Inferior parietal cortex (tissue), 1 donor: ENCODE measurements at regions not wholly inside any gene's neighbourhood (a gene's known extent, or its start where the extent isn't known, plus 50 kb on each side); places are given as distances from the start of the nearest gene placed in this dataset.
"Not testable (repeated sequence)": the region's sequence is repeated elsewhere in the genome, so short reads cannot be mapped to it uniquely, and the experiment has no call there.

ENCODE experiments used
- DNase-seq: peaks from one replicate; pipeline ENCODE4 v3.0.0-alpha.2; 2016; ENCODE audit errors: extremely low spot score

- DNase-seq: not testable (repeated sequence)
Measured at GRCh38 chr2:87429931-87430275, 318.0 kb upstream of the PLGLB2 start.

DNA sequence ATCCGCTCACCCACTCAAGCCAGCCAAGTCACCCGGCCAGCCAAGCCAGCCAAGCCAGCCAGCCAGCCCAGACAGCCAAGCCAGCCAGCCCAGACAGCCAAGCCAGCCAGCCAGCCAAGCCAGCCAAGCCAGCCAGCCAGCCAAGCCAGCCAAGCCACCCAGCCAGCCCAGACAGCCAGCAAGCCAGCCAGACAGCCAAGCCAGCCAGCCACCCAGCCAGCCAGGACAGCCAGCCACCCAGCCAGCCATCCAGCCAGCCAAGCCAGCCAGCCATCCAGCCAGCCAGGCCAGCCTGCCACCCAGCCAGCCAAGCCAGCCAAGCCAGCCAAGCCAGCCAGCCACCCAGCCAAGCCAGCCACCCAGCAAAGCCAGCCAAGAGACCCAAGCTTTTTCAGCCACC, 316.8 kb upstream of the PLGLB2 start:
- not testable (repeated sequence) for DNase-seq

- DNase-seq: not testable (repeated sequence)
Measured at GRCh38 chr2:87432711-87433453, 315.0 kb upstream of the PLGLB2 start.

DNA sequence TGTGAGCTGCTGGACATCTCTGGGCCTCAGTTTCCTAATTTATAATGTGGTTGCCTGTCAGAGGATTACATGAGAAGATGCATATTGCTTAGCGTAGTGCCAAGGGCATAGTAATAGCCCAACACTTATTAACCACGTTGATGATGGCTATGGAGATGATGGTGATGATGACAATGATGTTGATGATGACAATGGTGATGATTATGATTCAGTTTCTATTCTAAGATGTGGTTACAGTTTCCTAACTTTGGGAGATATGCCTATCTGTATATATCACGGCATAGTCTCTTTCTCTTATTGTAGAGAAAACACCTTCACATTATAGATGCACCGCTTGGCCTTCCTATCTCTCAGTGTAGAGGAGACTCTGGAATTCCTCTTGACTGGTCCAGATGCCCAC, 311.9 kb upstream of the PLGLB2 start:
- DNase-seq: not testable (repeated sequence)

DNA sequence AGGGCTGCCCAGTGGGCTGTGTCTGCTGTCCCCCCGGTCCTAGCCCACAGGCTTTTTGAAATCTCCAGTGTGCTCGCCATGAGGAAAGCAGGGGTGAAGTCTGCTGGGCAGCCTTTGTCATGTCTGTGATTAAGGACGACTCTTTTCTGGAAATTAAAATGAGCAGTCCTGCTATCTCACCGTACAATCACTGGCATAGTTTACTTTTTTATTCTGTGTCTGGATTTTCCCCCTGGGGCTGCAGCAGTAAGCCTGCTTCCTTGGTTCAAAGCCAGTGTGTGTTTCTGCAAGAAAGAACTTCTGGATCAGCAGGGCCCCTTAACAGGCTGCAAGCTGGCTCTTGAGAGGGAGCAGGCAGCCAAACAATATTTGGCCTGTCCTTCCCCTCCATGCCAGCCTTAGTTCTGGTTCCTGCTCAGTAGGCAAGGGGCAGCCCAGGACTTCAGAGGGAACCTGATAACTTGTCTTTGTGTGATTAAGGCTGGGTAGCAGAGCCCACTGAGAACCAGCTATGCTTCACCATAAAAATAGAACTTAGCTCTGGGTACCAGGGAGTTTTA, 310.1 kb upstream of the PLGLB2 start:
- DNase-seq: not testable (repeated sequence)

- DNase-seq: not testable (repeated sequence)
Measured at GRCh38 chr2:87438780-87439454, 309.0 kb upstream of the PLGLB2 start.

GRCh38 chr2:87439617-87440204, 308.2 kb upstream of the PLGLB2 start:
- not testable (repeated sequence) for DNase-seq

- DNase-seq: not testable (repeated sequence)
Measured at GRCh38 chr2:87440650-87441049, 307.2 kb upstream of the PLGLB2 start.

DNA sequence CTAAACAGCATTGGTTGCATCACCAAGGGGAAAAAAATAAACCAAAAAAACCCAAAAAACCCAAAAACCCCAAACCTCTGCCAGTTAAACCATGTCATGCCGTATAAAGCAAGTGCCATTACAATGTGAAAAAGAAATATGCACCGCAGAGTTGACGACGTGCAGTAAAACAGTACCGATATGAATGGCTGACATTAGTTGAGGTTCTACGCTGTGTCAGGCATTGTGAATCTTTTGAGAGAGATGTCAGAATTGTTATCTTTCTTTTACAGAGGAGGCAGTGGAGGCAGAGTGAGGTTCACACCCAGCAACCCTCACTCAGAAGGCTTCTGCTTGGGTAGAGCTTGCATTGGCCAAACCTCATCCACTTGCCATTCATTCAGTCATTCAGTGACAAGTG, 306.5 kb upstream of the PLGLB2 start:
- not testable (repeated sequence) for DNase-seq

DNA sequence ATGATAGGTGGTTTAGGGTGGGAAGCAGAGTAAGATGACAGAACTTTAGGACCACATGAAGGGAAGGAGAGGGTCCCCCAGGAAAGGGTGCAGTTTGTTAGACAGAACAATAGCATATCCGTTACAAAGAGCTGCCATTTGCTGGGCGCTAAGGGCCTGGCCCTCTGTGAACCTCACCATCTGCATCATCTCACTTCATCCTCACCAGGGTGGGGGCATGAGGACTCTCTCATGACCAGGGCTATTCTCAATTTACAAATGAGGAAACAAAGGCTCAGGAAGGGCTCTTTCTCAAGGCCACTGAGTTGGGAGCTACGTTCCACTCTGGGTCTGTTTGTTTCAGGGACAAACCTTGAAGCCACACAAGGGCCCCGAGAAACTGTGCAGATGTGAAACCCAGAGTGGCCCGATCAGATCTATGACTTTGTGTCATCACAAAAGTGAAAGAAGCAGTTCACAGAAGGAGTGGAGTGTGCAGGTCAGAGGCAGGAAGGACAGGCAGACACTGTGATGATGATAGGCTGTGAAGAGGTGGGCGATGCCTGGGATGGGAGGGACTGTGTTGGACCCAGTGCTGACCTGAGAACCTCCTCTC, 304.8 kb upstream of the PLGLB2 start:
- not testable (repeated sequence) for DNase-seq

- DNase-seq: not testable (repeated sequence)
Measured at GRCh38 chr2:87444951-87445350, 302.9 kb upstream of the PLGLB2 start.

DNA sequence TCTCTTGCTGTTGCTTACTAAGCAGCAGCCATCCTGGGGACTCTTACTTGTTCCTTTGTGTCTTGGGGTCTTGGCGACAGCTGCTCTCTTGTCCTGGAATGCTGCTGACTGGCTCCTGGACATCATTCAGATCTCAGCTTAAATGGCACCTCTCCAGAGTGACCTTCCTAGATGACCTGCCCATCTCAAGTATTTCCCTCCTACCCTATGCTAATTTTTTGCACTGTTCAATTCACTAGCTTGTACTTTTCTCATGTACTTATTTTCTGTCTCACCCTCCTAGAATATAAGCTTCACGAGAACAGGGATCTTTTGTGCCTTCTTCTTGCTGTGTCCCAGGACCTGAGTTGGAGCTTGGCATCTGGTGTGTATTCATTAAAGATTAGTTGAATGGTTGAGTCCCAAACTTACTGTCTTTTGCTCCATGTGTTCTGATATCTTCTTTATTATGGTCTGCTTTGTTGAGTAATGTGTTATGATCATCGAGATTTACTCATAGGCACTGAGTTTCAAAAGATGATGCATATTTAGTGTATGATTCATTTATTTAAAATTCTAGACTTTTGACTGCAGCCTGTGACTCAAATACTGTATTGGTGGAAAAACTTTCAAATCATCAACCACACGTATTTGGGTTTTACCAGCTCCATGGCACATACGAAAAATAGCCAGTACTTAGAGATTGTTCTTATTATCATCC, 302.1 kb upstream of the PLGLB2 start:
- not testable (repeated sequence) for DNase-seq

GRCh38 chr2:87446313-87446696, 301.6 kb upstream of the PLGLB2 start:
- DNase-seq: not testable (repeated sequence)

- not testable (repeated sequence) for DNase-seq
Measured at GRCh38 chr2:87449462-87449980, 298.4 kb upstream of the PLGLB2 start.

DNA sequence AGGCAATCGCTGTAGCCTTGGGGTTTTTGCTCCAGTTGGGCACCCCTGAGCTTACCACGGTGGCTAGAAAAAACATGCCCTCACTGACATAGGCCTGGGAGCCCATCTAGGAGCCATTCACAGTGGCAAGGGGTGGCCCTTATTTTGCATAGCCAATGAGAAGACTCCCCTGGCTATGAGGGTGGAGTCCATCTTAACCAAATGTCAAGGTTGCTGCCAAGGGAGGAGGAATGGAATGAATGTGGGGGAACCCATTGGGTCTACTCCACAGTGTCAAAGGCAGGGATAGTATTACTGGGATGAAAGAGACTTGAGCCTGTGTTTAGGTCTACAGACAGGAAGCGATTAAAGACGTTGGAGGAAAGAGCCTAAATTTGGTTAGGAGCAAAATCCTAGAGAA, 295.7 kb upstream of the PLGLB2 start:
- not testable (repeated sequence) for DNase-seq

GRCh38 chr2:87452861-87453260, 295.0 kb upstream of the PLGLB2 start:
- DNase-seq: not testable (repeated sequence)

GRCh38 chr2:87453965-87454364, 293.9 kb upstream of the PLGLB2 start:
- DNase-seq: not testable (repeated sequence)

- DNase-seq: not testable (repeated sequence)
Measured at GRCh38 chr2:87454421-87454820, 293.5 kb upstream of the PLGLB2 start.

DNA sequence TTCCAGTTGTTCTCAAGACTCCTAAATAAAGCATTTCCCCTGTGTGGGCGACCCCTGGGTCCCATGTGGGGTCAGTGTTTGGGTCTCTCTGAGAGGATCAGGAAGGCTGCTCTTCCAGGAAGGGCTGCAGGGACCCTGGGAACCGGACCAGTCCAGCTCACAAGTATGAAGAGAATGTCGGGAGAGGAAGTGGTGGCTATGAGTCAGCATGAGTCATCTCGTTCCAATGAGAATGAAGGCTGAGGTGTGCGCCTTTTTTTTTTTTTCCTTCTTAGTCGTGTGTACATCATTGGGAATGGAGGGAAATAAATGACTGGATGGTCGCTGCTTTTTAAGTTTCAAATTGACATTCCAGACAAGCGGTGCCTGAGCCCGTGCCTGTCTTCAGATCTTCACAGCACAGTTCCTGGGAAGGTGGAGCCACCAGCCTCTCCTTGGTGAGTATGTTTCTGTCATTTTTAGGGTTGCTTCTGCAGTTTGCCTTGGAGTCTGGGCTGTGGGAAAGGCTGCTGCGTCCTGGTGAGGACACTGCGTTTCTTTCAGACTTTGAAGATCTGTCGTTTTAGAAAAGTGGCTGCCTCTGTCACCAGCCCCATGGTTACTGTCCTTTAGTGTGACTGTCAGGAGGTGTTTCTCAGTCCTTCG, 292.6 kb upstream of the PLGLB2 start:
- not testable (repeated sequence) for DNase-seq

GRCh38 chr2:87455854-87456249, 292.0 kb upstream of the PLGLB2 start:
- DNase-seq: not testable (repeated sequence)
